ENCODE measurements at regions not wholly inside any gene's neighbourhood (a gene's known extent, or its start where the extent isn't known, plus 50 kb on each side); places are given as distances from the start of the nearest gene placed in this dataset.

DNA sequence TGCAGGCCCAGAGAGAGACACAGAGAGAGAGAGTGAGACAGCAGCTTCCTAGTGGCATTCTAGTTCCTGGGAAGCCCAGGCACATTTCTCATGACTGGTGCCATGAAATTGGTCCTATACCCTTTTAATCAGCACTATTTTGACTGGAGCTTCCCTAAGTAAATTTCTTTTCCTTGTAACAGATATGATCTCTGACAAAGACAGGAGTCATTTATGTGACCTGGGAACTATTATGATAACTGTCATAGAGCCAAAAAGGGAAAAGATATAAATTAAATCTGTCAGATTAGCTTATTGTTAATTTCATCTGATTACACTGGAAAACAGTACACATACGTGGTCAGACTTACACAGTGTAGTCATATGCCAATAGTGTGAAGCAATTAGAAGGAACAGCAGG, 161.3 kb upstream of the HNRNPA3 start:
- H3K4me2 ChIP-seq, result no peak overlapping the region
- 9% methylated on average over 1 of the region's 1 CpG for WGBS (ENCODE audit: missing lambda C conversion rate)
- ATAC-seq (no peak), FAIRE-seq (no peak), DNase-seq (ENCODE audit: low read depth in 1 of 2, low spot score in 1 of 2) (no peak)
- CTCF ChIA-PET, result interaction anchor here (0.7 kb wide), 1 partner anchor 19 kb away, joined by 3 read pairs; no protein-coding TSS in a partner anchor
- TF ChIP-seq JUNB (IDR thresholded peaks at IDR 0.05), result no peak
- no peak for TF ChIP-seq KDM1A (IDR thresholded peaks at IDR 0.05; ENCODE audit: low read depth)
- no peak for TF ChIP-seq RCOR1 (IDR thresholded peaks at IDR 0.05; ENCODE audit: low read depth, low read length)
- no peak for TF ChIP-seq RFX5 (IDR thresholded peaks at IDR 0.05)
- TF ChIP-seq KDM5A (IDR thresholded peaks at IDR 0.05), result no peak
- TF ChIP-seq SMC3 (IDR thresholded peaks at IDR 0.05), result no peak
- TF ChIP-seq HOXB13 (CRISPR knock-in tag; IDR thresholded peaks at IDR 0.05; ENCODE audit: low read depth), result no peak
- TF ChIP-seq FOSL2 (IDR thresholded peaks at IDR 0.05), result no peak
- no peak for TF ChIP-seq FOSL2 (CRISPR knock-in tag; IDR thresholded peaks at IDR 0.05)
- TF ChIP-seq TP53 (CRISPR knock-in tag; IDR thresholded peaks at IDR 0.05), result no peak
- TF ChIP-seq PHF8 (IDR thresholded peaks at IDR 0.05; ENCODE audit: borderline replicate concordance, low read depth), result no peak
- no peak for TF ChIP-seq CBX8 (IDR thresholded peaks at IDR 0.05)
- no peak for TF ChIP-seq JUN (IDR thresholded peaks at IDR 0.05)
- no peak for TF ChIP-seq HOXB5 (CRISPR knock-in tag; IDR thresholded peaks at IDR 0.05)
- TF ChIP-seq CHD2 (IDR thresholded peaks at IDR 0.05; ENCODE audit: low read length, partially characterized antibody), result no peak
- POLR2A ChIA-PET, result interaction anchor here (0.6 kb wide), 1 partner anchor 527 kb away, joined by 3 read pairs; no protein-coding TSS in a partner anchor
- no peak overlapping the region for H3K27ac ChIP-seq
- H3K4me3 ChIP-seq, result no peak overlapping the region
- no peaks in the 10 kb centered on the region for H3K4me1 ChIP-seq
- no peaks in the 10 kb centered on the region for H3K9me3 ChIP-seq

DNA sequence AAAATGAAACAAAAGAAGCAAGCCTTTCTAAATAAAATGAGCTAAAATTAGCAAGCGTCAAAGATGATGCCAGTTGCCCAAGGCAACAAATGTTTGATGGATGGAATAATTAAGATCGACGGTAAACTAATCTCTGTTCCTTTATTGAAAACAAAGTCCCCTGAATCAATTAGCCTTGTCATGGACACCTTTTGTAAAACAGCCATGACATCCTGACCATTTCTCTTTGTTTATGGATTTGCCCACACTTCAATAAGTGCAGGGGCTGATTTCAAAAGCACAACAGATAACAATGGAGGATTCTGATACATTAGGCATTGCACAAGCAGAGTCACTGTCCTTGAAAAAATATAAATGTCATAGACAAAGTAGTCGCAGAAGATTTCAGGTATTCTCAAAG, 160.1 kb upstream of the HNRNPA3 start:
- ChIA-PET CTCF (no interaction called here), POLR2A (no interaction called here)
- FAIRE-seq (no peak), DNase-seq (ENCODE audit: low read depth in 1 of 2, low spot score in 1 of 2) (no peak), ATAC-seq (no peak)
- TF ChIP-seq TFCP2L1 (CRISPR knock-in tag; IDR thresholded peaks at IDR 0.05) (no peak), EHMT2 (IDR thresholded peaks at IDR 0.05; ENCODE audit: low read depth) (no peak), RNF2 (IDR thresholded peaks at IDR 0.05; ENCODE audit: borderline replicate concordance, low read depth) (no peak), PHF8 (IDR thresholded peaks at IDR 0.05; ENCODE audit: borderline replicate concordance, low read depth) (no peak), ZC3H11A (IDR thresholded peaks at IDR 0.05) (no peak), FOSB (CRISPR knock-in tag; IDR thresholded peaks at IDR 0.05) (no peak), JUN (IDR thresholded peaks at IDR 0.05) (no peak), RAD21 (conservative IDR thresholded peaks at IDR 0.05 in 1 of 2, IDR thresholded peaks at IDR 0.05 in 1 of 2) (no peak), ZFP36 (IDR thresholded peaks at IDR 0.05; ENCODE audit: borderline replicate concordance, partially characterized antibody) (no peak), HOXA7 (CRISPR knock-in tag; IDR thresholded peaks at IDR 0.05) (no peak), NPAS2 (CRISPR knock-in tag; IDR thresholded peaks at IDR 0.05; ENCODE audit: borderline replicate concordance) (no peak), HOXB13 (CRISPR knock-in tag; IDR thresholded peaks at IDR 0.05; ENCODE audit: low read depth) (no peak), MAZ (IDR thresholded peaks at IDR 0.05; ENCODE audit: borderline replicate concordance, low read depth, low read length) (no peak), JUNB (IDR thresholded peaks at IDR 0.05) (no peak), CBX8 (IDR thresholded peaks at IDR 0.05) (no peak)
- TF ChIP-seq, protein P1, sequence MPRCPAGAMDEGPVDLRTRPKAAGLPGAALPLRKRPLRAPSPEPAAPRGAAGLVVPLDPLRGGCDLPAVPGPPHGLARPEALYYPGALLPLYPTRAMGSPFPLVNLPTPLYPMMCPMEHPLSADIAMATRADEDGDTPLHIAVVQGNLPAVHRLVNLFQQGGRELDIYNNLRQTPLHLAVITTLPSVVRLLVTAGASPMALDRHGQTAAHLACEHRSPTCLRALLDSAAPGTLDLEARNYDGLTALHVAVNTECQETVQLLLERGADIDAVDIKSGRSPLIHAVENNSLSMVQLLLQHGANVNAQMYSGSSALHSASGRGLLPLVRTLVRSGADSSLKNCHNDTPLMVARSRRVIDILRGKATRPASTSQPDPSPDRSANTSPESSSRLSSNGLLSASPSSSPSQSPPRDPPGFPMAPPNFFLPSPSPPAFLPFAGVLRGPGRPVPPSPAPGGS (IDR thresholded peaks at IDR 0.05), result no peak
- TF ChIP-seq, protein P2, sequence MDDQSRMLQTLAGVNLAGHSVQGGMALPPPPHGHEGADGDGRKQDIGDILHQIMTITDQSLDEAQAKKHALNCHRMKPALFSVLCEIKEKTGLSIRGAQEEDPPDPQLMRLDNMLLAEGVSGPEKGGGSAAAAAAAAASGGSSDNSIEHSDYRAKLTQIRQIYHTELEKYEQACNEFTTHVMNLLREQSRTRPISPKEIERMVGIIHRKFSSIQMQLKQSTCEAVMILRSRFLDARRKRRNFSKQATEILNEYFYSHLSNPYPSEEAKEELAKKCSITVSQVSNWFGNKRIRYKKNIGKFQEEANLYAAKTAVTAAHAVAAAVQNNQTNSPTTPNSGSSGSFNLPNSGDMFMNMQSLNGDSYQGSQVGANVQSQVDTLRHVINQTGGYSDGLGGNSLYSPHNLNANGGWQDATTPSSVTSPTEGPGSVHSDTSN (IDR thresholded peaks at IDR 0.05), result no peak
- TF ChIP-seq, protein P3, sequence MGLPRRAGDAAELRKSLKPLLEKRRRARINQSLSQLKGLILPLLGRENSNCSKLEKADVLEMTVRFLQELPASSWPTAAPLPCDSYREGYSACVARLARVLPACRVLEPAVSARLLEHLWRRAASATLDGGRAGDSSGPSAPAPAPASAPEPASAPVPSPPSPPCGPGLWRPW (IDR thresholded peaks at IDR 0.05), result no peak
- TF ChIP-seq, protein P4, sequence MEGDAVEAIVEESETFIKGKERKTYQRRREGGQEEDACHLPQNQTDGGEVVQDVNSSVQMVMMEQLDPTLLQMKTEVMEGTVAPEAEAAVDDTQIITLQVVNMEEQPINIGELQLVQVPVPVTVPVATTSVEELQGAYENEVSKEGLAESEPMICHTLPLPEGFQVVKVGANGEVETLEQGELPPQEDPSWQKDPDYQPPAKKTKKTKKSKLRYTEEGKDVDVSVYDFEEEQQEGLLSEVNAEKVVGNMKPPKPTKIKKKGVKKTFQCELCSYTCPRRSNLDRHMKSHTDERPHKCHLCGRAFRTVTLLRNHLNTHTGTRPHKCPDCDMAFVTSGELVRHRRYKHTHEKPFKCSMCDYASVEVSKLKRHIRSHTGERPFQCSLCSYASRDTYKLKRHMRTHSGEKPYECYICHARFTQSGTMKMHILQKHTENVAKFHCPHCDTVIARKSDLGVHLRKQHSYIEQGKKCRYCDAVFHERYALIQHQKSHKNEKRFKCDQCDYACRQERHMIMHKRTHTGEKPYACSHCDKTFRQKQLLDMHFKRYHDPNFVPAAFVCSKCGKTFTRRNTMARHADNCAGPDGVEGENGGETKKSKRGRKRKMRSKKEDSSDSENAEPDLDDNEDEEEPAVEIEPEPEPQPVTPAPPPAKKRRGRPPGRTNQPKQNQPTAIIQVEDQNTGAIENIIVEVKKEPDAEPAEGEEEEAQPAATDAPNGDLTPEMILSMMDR (IDR thresholded peaks at IDR 0.05), result no peak
- TF ChIP-seq, protein P5, sequence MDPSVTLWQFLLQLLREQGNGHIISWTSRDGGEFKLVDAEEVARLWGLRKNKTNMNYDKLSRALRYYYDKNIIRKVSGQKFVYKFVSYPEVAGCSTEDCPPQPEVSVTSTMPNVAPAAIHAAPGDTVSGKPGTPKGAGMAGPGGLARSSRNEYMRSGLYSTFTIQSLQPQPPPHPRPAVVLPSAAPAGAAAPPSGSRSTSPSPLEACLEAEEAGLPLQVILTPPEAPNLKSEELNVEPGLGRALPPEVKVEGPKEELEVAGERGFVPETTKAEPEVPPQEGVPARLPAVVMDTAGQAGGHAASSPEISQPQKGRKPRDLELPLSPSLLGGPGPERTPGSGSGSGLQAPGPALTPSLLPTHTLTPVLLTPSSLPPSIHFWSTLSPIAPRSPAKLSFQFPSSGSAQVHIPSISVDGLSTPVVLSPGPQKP (IDR thresholded peaks at IDR 0.05; ENCODE audit: low read depth, low read length), result no peak
- H3K9me3 ChIP-seq, result no peaks in the 10 kb centered on the region
- no peaks in the 10 kb centered on the region for H3K4me1 ChIP-seq
- H3K4me2 ChIP-seq, result no peak overlapping the region
- 82% methylated on average over 4 of the region's 4 CpGs for WGBS (ENCODE audit: missing lambda C conversion rate)
- H3K4me3 ChIP-seq, result no peak overlapping the region
- no peak overlapping the region for H3K27ac ChIP-seq

Measured in A549 (cell line).